ENCODE measurements at regions not wholly inside any gene's neighbourhood (a gene's known extent, or its start where the extent isn't known, plus 50 kb on each side); places are given as distances from the start of the nearest gene placed in this dataset.
"Not testable (repeated sequence)": the region's sequence is repeated elsewhere in the genome, so short reads cannot be mapped to it uniquely, and the experiment has no call there.

GRCh38 chr11:101807531-101807930 lies 107.3 kb upstream of the CEP126 start:
- no peak for DNase-seq (ENCODE audit: low read depth, low spot score)
- no peak for TF ChIP-seq CTCF (IDR thresholded peaks at IDR 0.05; ENCODE audit: insufficient read depth, low read length, missing control alignments)
- POLR2A ChIA-PET, result no interaction called here
- CTCF ChIA-PET, result no interaction called here
- no peak overlapping the region for H3K4me3 ChIP-seq (ENCODE audit: low read depth, low read length)

GRCh38 chr11:101803651-101804050 lies 111.2 kb upstream of the CEP126 start:
- no peak for TF ChIP-seq CTCF (IDR thresholded peaks at IDR 0.05; ENCODE audit: insufficient read depth, low read length, missing control alignments)
- no peak for DNase-seq (ENCODE audit: low read depth, low spot score)
- CTCF ChIA-PET, result no interaction called here
- POLR2A ChIA-PET, result no interaction called here
- no peak overlapping the region for H3K4me3 ChIP-seq (ENCODE audit: low read depth, low read length)

GRCh38 chr11:101797335-101797734 lies 117.5 kb upstream of the CEP126 start:
- H3K4me3 ChIP-seq (ENCODE audit: low read depth, low read length), result no peak overlapping the region
- ChIA-PET POLR2A (no interaction called here), CTCF (no interaction called here)
- no peak for DNase-seq (ENCODE audit: low read depth, low spot score)
- no peak for TF ChIP-seq CTCF (IDR thresholded peaks at IDR 0.05; ENCODE audit: insufficient read depth, low read length, missing control alignments)

GRCh38 chr11:101792814-101793213 lies 122.0 kb upstream of the CEP126 start:
- TF ChIP-seq CTCF (IDR thresholded peaks at IDR 0.05; ENCODE audit: insufficient read depth, low read length, missing control alignments), result no peak
- no peak overlapping the region for H3K4me3 ChIP-seq (ENCODE audit: low read depth, low read length)
- CTCF ChIA-PET, result no interaction called here
- POLR2A ChIA-PET, result no interaction called here
- DNase-seq (ENCODE audit: low read depth, low spot score), result no peak

GRCh38 chr11:101786916-101787315 lies 127.9 kb upstream of the CEP126 start:
- POLR2A ChIA-PET, result no interaction called here
- no peak overlapping the region for H3K4me3 ChIP-seq (ENCODE audit: low read depth, low read length)
- CTCF ChIA-PET, result no interaction called here
- no peak for DNase-seq (ENCODE audit: low read depth, low spot score)
- no peak for TF ChIP-seq CTCF (IDR thresholded peaks at IDR 0.05; ENCODE audit: insufficient read depth, low read length, missing control alignments)

GRCh38 chr11:101786421-101786820 lies 128.4 kb upstream of the CEP126 start:
- CTCF ChIA-PET, result no interaction called here

GRCh38 chr11:101779167-101779566 lies 135.6 kb upstream of the CEP126 start:
- H3K4me3 ChIP-seq (ENCODE audit: low read depth, low read length); DNase-seq (ENCODE audit: low read depth, low spot score); CTCF ChIA-PET; POLR2A ChIA-PET: not testable (repeated sequence)

More at GRCh38 chr11:101786421-101786820, 128.4 kb upstream of the CEP126 start:
- TF ChIP-seq CTCF (IDR thresholded peaks at IDR 0.05; ENCODE audit: insufficient read depth, low read length, missing control alignments), result no peak
- no peak overlapping the region for H3K4me3 ChIP-seq (ENCODE audit: low read depth, low read length)
- POLR2A ChIA-PET, result no interaction called here
- DNase-seq (ENCODE audit: low read depth, low spot score), result no peak
